GM19468 (cell line): ENCODE measurements at regions not wholly inside any gene's neighbourhood (a gene's known extent, or its start where the extent isn't known, plus 50 kb on each side); places are given as distances from the start of the nearest gene placed in this dataset.
"Not testable (repeated sequence)": the region's sequence is repeated elsewhere in the genome, so short reads cannot be mapped to it uniquely, and the experiment has no call there.

ENCODE experiments used
- ATAC-seq: cut with Tn5 transposase; IDR thresholded peaks from one replicate; pipeline ENCODE4 v1.9.1; 2021; ENCODE audit warnings: mild to moderate bottlenecking, moderate library complexity, moderate number of reproducible peaks; ENCODE audit not compliant: unreplicated experiment; ENCODE audit errors: extremely low read depth

GRCh38 chr18:52077251-52077983 is 262.6 kb upstream of the DCC start:
- no peak for ATAC-seq

DNA sequence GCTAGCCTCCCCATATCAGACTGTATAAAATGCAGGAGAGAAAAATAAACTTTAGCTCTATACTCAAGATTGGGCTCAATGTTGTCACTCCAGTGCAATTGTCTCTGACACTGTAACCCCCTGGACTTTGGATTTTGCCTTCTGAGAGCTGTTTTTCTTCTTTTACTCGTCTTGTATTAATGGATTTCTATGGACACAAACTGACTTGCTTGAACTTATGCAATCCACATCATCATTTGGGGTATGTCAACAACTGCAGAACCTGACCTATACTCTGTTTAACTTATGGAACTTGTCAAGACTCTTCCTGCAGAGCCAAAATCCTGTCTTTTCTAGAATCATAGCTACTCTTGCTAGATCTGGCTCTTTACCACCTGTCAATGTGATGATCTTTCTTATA is 257.8 kb upstream of the DCC start:
- no peak for ATAC-seq

GRCh38 chr18:52087140-52087539 is 252.9 kb upstream of the DCC start:
- ATAC-seq, result no peak

GRCh38 chr18:52090005-52090404 is 250.0 kb upstream of the DCC start:
- ATAC-seq, result no peak

GRCh38 chr18:52093171-52093570 is 246.8 kb upstream of the DCC start:
- ATAC-seq, result no peak

GRCh38 chr18:52118684-52119083 is 221.3 kb upstream of the DCC start:
- no peak for ATAC-seq

DNA sequence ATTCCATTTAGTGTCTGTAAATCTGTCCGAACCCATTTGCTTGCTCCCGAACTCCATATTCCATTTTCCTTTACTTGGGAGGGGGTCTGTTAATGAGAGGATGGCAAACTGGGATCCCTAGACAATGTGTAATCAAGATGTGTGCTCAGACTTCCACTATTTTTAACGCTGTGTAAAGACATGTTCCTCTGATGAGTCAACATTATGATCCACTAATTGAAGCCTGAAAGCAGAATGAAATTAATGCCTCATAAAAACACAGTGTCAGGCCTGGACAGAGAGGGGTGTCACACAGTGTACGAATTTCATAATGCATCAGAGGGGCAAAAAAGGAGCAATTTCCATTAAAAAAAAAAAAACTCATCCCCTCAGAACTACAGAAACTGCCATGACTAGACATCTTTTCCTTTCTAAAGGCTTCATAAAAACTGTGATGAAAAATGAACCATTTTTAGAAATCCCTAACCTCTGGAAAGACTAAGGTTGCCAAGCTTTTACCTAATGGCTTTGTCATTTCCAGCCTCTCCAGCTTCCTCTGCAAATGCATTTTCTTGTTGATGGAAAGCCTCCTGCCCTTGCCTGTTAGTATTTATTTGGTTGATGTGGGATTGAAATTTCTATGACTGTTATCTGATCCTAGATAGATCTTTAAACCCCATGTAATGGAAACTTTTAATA is 209.2 kb upstream of the DCC start:
- ATAC-seq, result no peak

- no peak for ATAC-seq
Observed at GRCh38 chr18:52131845-52132244, 208.2 kb upstream of the DCC start.

- no peak for ATAC-seq
Observed at GRCh38 chr18:52136532-52136931, 203.5 kb upstream of the DCC start.

GRCh38 chr18:52140986-52141385 is 199.0 kb upstream of the DCC start:
- ATAC-seq, result no peak

GRCh38 chr18:52150050-52150449 is 189.9 kb upstream of the DCC start:
- no peak for ATAC-seq

- ATAC-seq, result peak; percentile 44
Observed at GRCh38 chr18:52152036-52152435, 188.0 kb upstream of the DCC start.

GRCh38 chr18:52156166-52156565 is 183.8 kb upstream of the DCC start:
- no peak for ATAC-seq

- no peak for ATAC-seq
Observed at GRCh38 chr18:52160636-52161035, 179.4 kb upstream of the DCC start.

GRCh38 chr18:52163478-52163877 is 176.5 kb upstream of the DCC start:
- no peak for ATAC-seq

DNA sequence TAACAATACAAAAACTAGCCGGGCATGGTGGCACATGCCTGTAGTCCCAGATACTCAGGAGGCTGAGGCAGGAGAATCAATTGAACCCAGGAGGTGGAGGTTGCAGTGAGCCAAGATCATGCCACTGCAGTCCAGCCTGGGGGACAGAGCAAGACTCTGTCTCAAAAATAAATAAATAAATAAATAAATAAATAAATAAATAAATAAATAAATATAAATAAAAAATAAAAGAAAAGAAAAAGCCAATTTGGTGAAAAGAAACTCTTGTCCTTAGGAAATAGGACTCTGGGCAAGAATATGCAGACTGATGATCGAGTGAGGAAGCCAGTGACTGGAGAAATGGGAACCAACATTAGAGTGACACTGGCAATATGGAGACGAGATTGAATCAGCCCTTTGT is 171.9 kb upstream of the DCC start:
- not testable (repeated sequence) for ATAC-seq

GRCh38 chr18:52174220-52174619 is 165.8 kb upstream of the DCC start:
- no peak for ATAC-seq

- no peak for ATAC-seq
Observed at GRCh38 chr18:52175406-52175805, 164.6 kb upstream of the DCC start.

DNA sequence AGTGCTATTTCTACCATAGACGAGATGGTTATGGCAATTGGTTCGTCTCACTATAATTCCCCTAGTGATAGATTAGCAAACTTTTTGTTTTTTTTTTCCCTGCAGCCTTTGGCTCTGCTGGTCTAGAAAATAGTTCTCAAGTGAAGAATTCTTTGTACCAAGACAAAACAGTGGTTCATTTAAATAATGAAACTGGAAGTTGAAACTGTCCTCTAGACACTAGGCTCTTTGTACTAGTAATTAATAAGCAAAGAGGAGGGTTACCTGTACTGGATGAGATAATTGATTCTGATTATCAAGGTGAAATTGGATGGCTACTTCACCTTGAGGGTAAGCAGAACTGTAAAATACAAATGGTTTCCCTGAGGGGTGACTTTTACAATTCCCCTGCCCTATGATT is 156.9 kb upstream of the DCC start:
- ATAC-seq, result no peak

DNA sequence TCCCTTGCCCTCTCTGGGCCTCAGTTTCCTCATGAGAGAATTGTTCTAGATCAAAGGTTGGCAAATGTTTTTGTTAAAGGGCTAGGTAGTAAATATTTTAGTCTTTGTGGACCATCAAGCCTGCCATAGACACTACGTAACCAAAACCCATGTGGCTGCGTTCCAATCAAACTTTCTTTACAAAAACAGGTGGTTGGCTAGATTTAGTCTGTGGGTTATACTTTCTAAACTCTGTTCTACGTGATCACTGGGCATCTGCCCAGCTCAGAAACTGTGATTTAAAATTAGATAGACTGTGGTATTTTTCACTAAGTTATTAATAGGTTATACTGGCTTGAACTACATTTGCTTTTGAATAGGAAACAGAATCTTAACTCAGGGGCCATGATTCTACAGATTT is 149.8 kb upstream of the DCC start:
- ATAC-seq, result no peak

- ATAC-seq, result no peak
Observed at GRCh38 chr18:52190631-52191030, 149.4 kb upstream of the DCC start.

DNA sequence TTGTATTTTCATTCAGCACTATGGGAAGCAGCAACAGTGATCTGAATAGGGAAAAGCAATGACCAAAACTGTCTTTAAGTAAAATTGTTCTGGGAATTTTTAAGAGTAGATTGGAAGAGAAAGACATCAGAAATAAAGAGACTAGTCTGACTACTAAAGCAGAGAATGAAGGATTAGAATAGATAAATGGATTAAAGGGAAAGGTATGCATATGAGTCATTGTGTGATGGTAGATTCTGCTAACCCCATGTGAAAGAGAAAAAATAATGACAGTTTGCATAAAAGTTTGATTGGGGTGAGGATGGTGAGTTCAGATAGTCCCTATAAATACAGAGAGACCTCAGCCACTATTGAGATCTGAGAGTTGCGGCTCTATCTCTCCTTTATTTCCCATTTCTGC is 139.6 kb upstream of the DCC start:
- ATAC-seq, result no peak
